ENCODE measurements at regions not wholly inside any gene's neighbourhood (a gene's known extent, or its start where the extent isn't known, plus 50 kb on each side); places are given as distances from the start of the nearest gene placed in this dataset.

GRCh38 chr2:126302043-126302442 lies 353.9 kb upstream of the GYPC start:
- TF ChIP-seq REST (IDR thresholded peaks at IDR 0.05; ENCODE audit: unreplicated experiment) (no peak), CTCF (conservative IDR thresholded peaks at IDR 0.05; ENCODE audit: low read depth in 2 of 2) (no peak), EZH2phosphoT487 (IDR thresholded peaks at IDR 0.05; ENCODE audit: unreplicated experiment) (no peak), NANOG (IDR thresholded peaks at IDR 0.05; ENCODE audit: borderline replicate concordance) (no peak), ZNF114 (CRISPR knock-in tag; IDR thresholded peaks at IDR 0.05) (no peak), EZH2 (IDR thresholded peaks at IDR 0.05; ENCODE audit: low read depth, unreplicated experiment) (no peak), CREB1 (CRISPR knock-in tag; IDR thresholded peaks at IDR 0.05; ENCODE audit: low read depth) (no peak), JUNB (IDR thresholded peaks at IDR 0.05; ENCODE audit: unreplicated experiment) (no peak), POLR2AphosphoS5 (IDR thresholded peaks at IDR 0.05; ENCODE audit: low read depth) (no peak), ZNF331 (CRISPR knock-in tag; IDR thresholded peaks at IDR 0.05; ENCODE audit: low read depth) (no peak)
